ENCODE measurements at regions not wholly inside any gene's neighbourhood (a gene's known extent, or its start where the extent isn't known, plus 50 kb on each side); places are given as distances from the start of the nearest gene placed in this dataset.

DNA sequence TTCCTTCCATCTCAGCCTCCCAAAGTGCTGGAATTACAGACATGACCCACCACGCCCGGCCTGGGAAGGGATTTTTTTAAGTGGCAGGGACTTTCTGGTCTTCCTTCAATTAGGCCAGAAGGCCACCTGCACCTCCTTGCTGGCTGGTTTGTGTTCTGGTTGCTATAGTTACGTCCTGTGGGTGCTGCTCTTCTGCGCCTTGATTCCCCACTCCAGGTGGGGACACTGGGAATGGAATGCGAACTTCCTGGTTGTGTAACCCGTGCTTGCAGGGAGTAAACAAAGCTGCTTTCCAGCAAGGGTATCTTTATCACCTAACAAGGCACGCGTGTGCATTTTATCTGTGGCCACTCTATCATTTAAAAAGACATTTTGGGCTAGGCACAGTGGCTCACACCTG is 117.7 kb downstream of the PLEKHG1 start:
- H3K4me3 Mint-ChIP-seq = no peak overlapping the region
- no peaks in the 10 kb centered on the region for H3K9me3 Mint-ChIP-seq
- POLR2A ChIA-PET = no interaction called here
- no peak overlapping the region for H3K27ac Mint-ChIP-seq
- ATAC-seq (peak; percentile 40), DNase-seq (ENCODE audit: low spot score) (peak; percentile 22)
- H3K36me3 Mint-ChIP-seq = no peaks in the 10 kb centered on the region
- H3K4me1 Mint-ChIP-seq = peaks cover 31% of the 10 kb centered on the region
- H3K27me3 Mint-ChIP-seq (ENCODE audit: low read depth) = no peaks in the 10 kb centered on the region
- CTCF ChIA-PET = no interaction called here
- TF ChIP-seq ZNF121 (CRISPR knock-in tag; IDR thresholded peaks at IDR 0.05) = no peak
- TF ChIP-seq, protein P1, sequence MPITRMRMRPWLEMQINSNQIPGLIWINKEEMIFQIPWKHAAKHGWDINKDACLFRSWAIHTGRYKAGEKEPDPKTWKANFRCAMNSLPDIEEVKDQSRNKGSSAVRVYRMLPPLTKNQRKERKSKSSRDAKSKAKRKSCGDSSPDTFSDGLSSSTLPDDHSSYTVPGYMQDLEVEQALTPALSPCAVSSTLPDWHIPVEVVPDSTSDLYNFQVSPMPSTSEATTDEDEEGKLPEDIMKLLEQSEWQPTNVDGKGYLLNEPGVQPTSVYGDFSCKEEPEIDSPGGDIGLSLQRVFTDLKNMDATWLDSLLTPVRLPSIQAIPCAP (CRISPR knock-in tag; IDR thresholded peaks at IDR 0.05) = no peak
- TF ChIP-seq, protein P2, sequence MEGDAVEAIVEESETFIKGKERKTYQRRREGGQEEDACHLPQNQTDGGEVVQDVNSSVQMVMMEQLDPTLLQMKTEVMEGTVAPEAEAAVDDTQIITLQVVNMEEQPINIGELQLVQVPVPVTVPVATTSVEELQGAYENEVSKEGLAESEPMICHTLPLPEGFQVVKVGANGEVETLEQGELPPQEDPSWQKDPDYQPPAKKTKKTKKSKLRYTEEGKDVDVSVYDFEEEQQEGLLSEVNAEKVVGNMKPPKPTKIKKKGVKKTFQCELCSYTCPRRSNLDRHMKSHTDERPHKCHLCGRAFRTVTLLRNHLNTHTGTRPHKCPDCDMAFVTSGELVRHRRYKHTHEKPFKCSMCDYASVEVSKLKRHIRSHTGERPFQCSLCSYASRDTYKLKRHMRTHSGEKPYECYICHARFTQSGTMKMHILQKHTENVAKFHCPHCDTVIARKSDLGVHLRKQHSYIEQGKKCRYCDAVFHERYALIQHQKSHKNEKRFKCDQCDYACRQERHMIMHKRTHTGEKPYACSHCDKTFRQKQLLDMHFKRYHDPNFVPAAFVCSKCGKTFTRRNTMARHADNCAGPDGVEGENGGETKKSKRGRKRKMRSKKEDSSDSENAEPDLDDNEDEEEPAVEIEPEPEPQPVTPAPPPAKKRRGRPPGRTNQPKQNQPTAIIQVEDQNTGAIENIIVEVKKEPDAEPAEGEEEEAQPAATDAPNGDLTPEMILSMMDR (IDR thresholded peaks at IDR 0.05) = no peak
- no peak for TF ChIP-seq ZNF232 (CRISPR knock-in tag; IDR thresholded peaks at IDR 0.05)
- TF ChIP-seq NFATC4 (CRISPR knock-in tag; IDR thresholded peaks at IDR 0.05) = no peak
- TF ChIP-seq KAT7 (CRISPR knock-in tag; IDR thresholded peaks at IDR 0.05; ENCODE audit: borderline replicate concordance) = no peak

DNA sequence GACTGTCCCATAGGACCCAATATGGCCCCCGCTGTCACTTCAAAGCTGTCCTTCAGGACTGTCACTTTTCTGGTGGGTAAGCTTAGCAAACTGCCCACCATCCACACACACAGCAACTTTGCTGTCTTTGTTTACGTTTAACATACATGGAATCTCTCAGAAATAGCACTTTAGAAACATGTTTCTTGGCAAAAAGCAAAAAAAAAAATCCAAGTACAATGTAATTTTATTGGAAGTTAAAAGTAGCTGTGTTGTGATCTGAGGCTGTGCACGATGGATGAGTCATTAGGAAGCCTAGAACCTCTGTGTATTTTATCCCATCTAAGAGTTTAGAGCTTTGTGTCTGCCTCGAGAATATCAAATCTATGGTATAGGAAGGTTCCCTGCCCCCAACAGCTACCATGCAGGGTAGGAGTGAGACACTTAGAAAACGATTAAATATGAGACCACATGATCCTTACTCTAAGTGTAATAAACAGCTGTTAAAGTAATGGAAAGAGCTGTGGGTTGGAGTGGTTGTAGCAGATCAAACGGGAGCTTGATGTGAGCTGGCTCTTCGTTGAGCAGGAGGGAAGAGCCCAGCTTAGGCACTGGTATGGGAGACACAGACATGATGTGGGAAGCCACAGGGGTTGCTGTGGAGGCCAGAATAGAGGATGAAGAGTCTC is 119.5 kb downstream of the PLEKHG1 start:
- no peak overlapping the region for H3K27ac Mint-ChIP-seq
- no peaks in the 10 kb centered on the region for H3K27me3 Mint-ChIP-seq (ENCODE audit: low read depth)
- no peaks in the 10 kb centered on the region for H3K9me3 Mint-ChIP-seq
- no peaks in the 10 kb centered on the region for H3K36me3 Mint-ChIP-seq
- TF ChIP-seq, protein P3, sequence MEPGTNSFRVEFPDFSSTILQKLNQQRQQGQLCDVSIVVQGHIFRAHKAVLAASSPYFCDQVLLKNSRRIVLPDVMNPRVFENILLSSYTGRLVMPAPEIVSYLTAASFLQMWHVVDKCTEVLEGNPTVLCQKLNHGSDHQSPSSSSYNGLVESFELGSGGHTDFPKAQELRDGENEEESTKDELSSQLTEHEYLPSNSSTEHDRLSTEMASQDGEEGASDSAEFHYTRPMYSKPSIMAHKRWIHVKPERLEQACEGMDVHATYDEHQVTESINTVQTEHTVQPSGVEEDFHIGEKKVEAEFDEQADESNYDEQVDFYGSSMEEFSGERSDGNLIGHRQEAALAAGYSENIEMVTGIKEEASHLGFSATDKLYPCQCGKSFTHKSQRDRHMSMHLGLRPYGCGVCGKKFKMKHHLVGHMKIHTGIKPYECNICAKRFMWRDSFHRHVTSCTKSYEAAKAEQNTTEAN (CRISPR knock-in tag; IDR thresholded peaks at IDR 0.05) = no peak
- TF ChIP-seq ZNF121 (CRISPR knock-in tag; IDR thresholded peaks at IDR 0.05) = no peak
- TF ChIP-seq FOXP1 (CRISPR knock-in tag; IDR thresholded peaks at IDR 0.05; ENCODE audit: borderline replicate concordance) = no peak
- TF ChIP-seq, protein P4, sequence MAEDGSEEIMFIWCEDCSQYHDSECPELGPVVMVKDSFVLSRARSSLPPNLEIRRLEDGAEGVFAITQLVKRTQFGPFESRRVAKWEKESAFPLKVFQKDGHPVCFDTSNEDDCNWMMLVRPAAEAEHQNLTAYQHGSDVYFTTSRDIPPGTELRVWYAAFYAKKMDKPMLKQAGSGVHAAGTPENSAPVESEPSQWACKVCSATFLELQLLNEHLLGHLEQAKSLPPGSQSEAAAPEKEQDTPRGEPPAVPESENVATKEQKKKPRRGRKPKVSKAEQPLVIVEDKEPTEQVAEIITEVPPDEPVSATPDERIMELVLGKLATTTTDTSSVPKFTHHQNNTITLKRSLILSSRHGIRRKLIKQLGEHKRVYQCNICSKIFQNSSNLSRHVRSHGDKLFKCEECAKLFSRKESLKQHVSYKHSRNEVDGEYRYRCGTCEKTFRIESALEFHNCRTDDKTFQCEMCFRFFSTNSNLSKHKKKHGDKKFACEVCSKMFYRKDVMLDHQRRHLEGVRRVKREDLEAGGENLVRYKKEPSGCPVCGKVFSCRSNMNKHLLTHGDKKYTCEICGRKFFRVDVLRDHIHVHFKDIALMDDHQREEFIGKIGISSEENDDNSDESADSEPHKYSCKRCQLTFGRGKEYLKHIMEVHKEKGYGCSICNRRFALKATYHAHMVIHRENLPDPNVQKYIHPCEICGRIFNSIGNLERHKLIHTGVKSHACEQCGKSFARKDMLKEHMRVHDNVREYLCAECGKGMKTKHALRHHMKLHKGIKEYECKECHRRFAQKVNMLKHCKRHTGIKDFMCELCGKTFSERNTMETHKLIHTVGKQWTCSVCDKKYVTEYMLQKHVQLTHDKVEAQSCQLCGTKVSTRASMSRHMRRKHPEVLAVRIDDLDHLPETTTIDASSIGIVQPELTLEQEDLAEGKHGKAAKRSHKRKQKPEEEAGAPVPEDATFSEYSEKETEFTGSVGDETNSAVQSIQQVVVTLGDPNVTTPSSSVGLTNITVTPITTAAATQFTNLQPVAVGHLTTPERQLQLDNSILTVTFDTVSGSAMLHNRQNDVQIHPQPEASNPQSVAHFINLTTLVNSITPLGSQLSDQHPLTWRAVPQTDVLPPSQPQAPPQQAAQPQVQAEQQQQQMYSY (CRISPR knock-in tag; IDR thresholded peaks at IDR 0.05) = no peak
- no peak for TF ChIP-seq ZNF423 (CRISPR knock-in tag; IDR thresholded peaks at IDR 0.05)
- no peak for TF ChIP-seq ZNF416 (CRISPR knock-in tag; IDR thresholded peaks at IDR 0.05)
- TF ChIP-seq, protein P5, sequence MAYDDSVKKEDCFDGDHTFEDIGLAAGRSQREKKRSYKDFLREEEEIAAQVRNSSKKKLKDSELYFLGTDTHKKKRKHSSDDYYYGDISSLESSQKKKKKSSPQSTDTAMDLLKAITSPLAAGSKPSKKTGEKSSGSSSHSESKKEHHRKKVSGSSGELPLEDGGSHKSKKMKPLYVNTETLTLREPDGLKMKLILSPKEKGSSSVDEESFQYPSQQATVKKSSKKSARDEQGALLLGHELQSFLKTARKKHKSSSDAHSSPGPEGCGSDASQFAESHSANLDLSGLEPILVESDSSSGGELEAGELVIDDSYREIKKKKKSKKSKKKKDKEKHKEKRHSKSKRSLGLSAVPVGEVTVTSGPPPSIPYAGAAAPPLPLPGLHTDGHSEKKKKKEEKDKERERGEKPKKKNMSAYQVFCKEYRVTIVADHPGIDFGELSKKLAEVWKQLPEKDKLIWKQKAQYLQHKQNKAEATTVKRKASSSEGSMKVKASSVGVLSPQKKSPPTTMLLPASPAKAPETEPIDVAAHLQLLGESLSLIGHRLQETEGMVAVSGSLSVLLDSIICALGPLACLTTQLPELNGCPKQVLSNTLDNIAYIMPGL (CRISPR knock-in tag; IDR thresholded peaks at IDR 0.05) = no peak
- TF ChIP-seq ZNF263 (CRISPR knock-in tag; IDR thresholded peaks at IDR 0.05; ENCODE audit: low read depth) = no peak
- no peak for TF ChIP-seq OVOL2 (CRISPR knock-in tag; IDR thresholded peaks at IDR 0.05; ENCODE audit: borderline replicate concordance)
- TF ChIP-seq, protein P6, sequence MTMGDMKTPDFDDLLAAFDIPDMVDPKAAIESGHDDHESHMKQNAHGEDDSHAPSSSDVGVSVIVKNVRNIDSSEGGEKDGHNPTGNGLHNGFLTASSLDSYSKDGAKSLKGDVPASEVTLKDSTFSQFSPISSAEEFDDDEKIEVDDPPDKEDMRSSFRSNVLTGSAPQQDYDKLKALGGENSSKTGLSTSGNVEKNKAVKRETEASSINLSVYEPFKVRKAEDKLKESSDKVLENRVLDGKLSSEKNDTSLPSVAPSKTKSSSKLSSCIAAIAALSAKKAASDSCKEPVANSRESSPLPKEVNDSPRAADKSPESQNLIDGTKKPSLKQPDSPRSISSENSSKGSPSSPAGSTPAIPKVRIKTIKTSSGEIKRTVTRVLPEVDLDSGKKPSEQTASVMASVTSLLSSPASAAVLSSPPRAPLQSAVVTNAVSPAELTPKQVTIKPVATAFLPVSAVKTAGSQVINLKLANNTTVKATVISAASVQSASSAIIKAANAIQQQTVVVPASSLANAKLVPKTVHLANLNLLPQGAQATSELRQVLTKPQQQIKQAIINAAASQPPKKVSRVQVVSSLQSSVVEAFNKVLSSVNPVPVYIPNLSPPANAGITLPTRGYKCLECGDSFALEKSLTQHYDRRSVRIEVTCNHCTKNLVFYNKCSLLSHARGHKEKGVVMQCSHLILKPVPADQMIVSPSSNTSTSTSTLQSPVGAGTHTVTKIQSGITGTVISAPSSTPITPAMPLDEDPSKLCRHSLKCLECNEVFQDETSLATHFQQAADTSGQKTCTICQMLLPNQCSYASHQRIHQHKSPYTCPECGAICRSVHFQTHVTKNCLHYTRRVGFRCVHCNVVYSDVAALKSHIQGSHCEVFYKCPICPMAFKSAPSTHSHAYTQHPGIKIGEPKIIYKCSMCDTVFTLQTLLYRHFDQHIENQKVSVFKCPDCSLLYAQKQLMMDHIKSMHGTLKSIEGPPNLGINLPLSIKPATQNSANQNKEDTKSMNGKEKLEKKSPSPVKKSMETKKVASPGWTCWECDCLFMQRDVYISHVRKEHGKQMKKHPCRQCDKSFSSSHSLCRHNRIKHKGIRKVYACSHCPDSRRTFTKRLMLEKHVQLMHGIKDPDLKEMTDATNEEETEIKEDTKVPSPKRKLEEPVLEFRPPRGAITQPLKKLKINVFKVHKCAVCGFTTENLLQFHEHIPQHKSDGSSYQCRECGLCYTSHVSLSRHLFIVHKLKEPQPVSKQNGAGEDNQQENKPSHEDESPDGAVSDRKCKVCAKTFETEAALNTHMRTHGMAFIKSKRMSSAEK (CRISPR knock-in tag; IDR thresholded peaks at IDR 0.05; ENCODE audit: borderline replicate concordance) = no peak
- TF ChIP-seq FOXK1 (CRISPR knock-in tag; IDR thresholded peaks at IDR 0.05) = no peak
- TF ChIP-seq HMGA2 (CRISPR knock-in tag; IDR thresholded peaks at IDR 0.05) = no peak
- ChIA-PET POLR2A (no interaction called here), CTCF (interaction anchor here (1.0 to 1.7 kb wide), 4 partner anchors 22 to 98 kb away, joined by 3 to 9 read pairs (median 4); no protein-coding TSS in a partner anchor)
- ATAC-seq (no peak), DNase-seq (ENCODE audit: low spot score) (no peak)
- H3K4me1 Mint-ChIP-seq = peaks cover 22% of the 10 kb centered on the region
- no peak overlapping the region for H3K4me3 Mint-ChIP-seq
